Activated naive CD4-positive, alpha-beta T cell treated with anti-CD3 and anti-CD28 coated beads for 36 hours (primary cell): ENCODE measurements at regions not wholly inside any gene's neighbourhood (a gene's known extent, or its start where the extent isn't known, plus 50 kb on each side); places are given as distances from the start of the nearest gene placed in this dataset.
"Not testable (repeated sequence)": the region's sequence is repeated elsewhere in the genome, so short reads cannot be mapped to it uniquely, and the experiment has no call there.

Source experiments
- CTCF ChIA-PET: fragments of 350-600 bp; sonication (Branson Sonifier 250); formaldehyde crosslinking; loops from one replicate; lab custom pipeline; 2021; ENCODE audit warnings: antibody characterized with exemption; lab: Charles Lee
- DNase-seq: peaks from one replicate; pipeline ENCODE4 v3.0.0-alpha.2; 2020
- H3K27ac Mint-ChIP-seq: one replicate; pipeline ENCODE4 v1.8.0; 2021; ENCODE audit warnings: mild to moderate bottlenecking, mixed read lengths
- H3K27me3 Mint-ChIP-seq: one replicate; pipeline ENCODE4 v1.8.0; 2021; ENCODE audit warnings: low read depth, mixed read lengths
- H3K36me3 Mint-ChIP-seq: one replicate; pipeline ENCODE4 v1.8.0; 2021; ENCODE audit warnings: low read depth, mixed read lengths
- H3K4me1 Mint-ChIP-seq: one replicate; pipeline ENCODE4 v1.8.0; 2021; ENCODE audit warnings: low read depth, mixed read lengths
- H3K4me3 Mint-ChIP-seq: one replicate; pipeline ENCODE4 v1.8.0; 2021; ENCODE audit warnings: mild to moderate bottlenecking, moderate library complexity, mixed read lengths
- H3K9me3 Mint-ChIP-seq: one replicate; pipeline ENCODE4 v1.8.0; 2021; ENCODE audit warnings: mixed read lengths
- intact Hi-C: fragments of 100-400 bp; cut with micrococcal nuclease; formaldehyde crosslinking; loops from one replicate; pipeline ENCODE4 v1.15.1; 2023

GRCh38 chr19:28618504-28618903 lies 594.4 kb downstream of the UQCRFS1 start:
- H3K27me3 Mint-ChIP-seq = no peaks in the 10 kb centered on the region
- intact Hi-C loops = no loop called here
- CTCF ChIA-PET = interaction anchor here (2.5 kb wide), 1 partner anchor 16 kb away, joined by 8 read pairs; no protein-coding TSS in a partner anchor
- H3K9me3 Mint-ChIP-seq = peaks cover 23% of the 10 kb centered on the region
- H3K36me3 Mint-ChIP-seq = peaks cover 2% of the 10 kb centered on the region
- H3K4me1 Mint-ChIP-seq = no peaks in the 10 kb centered on the region
- DNase-seq = no peak
- H3K4me3 Mint-ChIP-seq = no peak overlapping the region
- H3K27ac Mint-ChIP-seq = no peak overlapping the region

DNA sequence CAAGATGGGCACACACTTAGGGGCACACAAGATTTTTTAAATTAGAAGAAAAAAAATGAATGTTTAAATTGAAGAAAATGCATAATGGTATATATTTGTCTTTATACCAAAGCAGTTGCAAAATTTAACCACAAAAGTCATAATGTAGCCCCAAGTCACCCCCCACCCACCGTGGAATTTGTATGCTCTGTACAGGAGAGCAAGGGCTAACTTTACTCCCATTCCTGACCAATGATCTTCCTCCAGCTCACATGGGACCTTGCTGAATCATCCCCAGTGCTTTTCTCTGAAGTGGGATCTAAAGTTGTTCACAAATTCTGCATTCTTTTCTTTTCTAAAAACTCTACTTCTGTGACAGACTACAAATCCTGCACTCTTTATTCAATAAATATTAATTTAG lies 597.0 kb downstream of the UQCRFS1 start:
- CTCF ChIA-PET = no interaction called here
- Mint-ChIP-seq H3K9me3 (peaks cover 20% of the 10 kb centered on the region), H3K4me1 (no peaks in the 10 kb centered on the region), H3K36me3 (no peaks in the 10 kb centered on the region), H3K4me3 (no peak overlapping the region), H3K27ac (no peak overlapping the region), H3K27me3 (no peaks in the 10 kb centered on the region)
- DNase-seq = no peak
- intact Hi-C loops = no loop called here

- CTCF ChIA-PET = no interaction called here
- H3K9me3 Mint-ChIP-seq = peaks cover 20% of the 10 kb centered on the region
- no peaks in the 10 kb centered on the region for H3K36me3 Mint-ChIP-seq
- intact Hi-C loops = no loop called here
- no peak for DNase-seq
- H3K27me3 Mint-ChIP-seq = no peaks in the 10 kb centered on the region
- no peaks in the 10 kb centered on the region for H3K4me1 Mint-ChIP-seq
- H3K27ac Mint-ChIP-seq = no peak overlapping the region
- no peak overlapping the region for H3K4me3 Mint-ChIP-seq
Measured at GRCh38 chr19:28615546-28615916, 597.4 kb downstream of the UQCRFS1 start.

- Mint-ChIP-seq H3K27ac (no peak overlapping the region), H3K27me3 (no peaks in the 10 kb centered on the region), H3K4me3 (no peak overlapping the region), H3K36me3 (no peaks in the 10 kb centered on the region), H3K4me1 (no peaks in the 10 kb centered on the region), H3K9me3 (peaks cover 16% of the 10 kb centered on the region)
- intact Hi-C loops = no loop called here
- DNase-seq = no peak
- CTCF ChIA-PET = no interaction called here
Measured at GRCh38 chr19:28614634-28615545, 598.1 kb downstream of the UQCRFS1 start.

DNA sequence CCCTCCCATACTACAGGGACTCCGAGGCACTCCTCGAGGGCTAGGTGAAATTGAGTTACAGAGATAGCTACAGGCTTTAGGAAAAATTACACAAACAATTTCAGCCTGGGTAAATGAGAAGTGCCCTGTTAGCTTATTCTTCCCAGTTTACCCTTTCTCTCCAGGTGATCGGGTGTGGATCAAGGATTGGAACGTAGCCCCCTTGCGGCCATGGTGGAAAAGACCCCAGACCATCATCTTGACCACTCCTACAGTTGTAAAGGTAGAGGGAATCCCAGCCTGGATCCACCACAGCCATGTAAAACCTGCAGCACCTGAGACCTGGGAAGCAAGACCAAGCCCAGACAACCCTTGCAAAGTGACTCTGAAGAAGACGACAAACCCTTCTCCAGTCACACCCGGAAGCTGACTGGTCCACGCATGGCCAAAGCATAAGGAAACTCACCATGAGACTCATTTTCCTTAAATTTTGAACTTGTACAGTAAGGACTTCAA lies 600.6 kb downstream of the UQCRFS1 start:
- Mint-ChIP-seq H3K27ac (no peak overlapping the region), H3K4me3 (no peak overlapping the region), H3K27me3 (no peaks in the 10 kb centered on the region), H3K9me3 (peaks cover 12% of the 10 kb centered on the region), H3K36me3 (no peaks in the 10 kb centered on the region), H3K4me1 (no peaks in the 10 kb centered on the region)
- no peak for DNase-seq
- intact Hi-C loops = no loop called here
- CTCF ChIA-PET = no interaction called here

GRCh38 chr19:28611227-28611914 lies 601.6 kb downstream of the UQCRFS1 start:
- H3K27me3 Mint-ChIP-seq, DNase-seq, intact Hi-C loops, H3K36me3 Mint-ChIP-seq, H3K27ac Mint-ChIP-seq, H3K4me1 Mint-ChIP-seq, H3K4me3 Mint-ChIP-seq, CTCF ChIA-PET: not testable (repeated sequence)
- H3K9me3 Mint-ChIP-seq = peaks cover 20% of the 10 kb centered on the region

- no peak overlapping the region for H3K4me3 Mint-ChIP-seq
- peaks cover 22% of the 10 kb centered on the region for H3K9me3 Mint-ChIP-seq
- no peak for DNase-seq
- H3K27me3 Mint-ChIP-seq = no peaks in the 10 kb centered on the region
- no peak overlapping the region for H3K27ac Mint-ChIP-seq
- intact Hi-C loops = no loop called here
- H3K4me1 Mint-ChIP-seq = no peaks in the 10 kb centered on the region
- CTCF ChIA-PET = no interaction called here
- H3K36me3 Mint-ChIP-seq = no peaks in the 10 kb centered on the region
Measured at GRCh38 chr19:28610731-28611130, 602.2 kb downstream of the UQCRFS1 start.

DNA sequence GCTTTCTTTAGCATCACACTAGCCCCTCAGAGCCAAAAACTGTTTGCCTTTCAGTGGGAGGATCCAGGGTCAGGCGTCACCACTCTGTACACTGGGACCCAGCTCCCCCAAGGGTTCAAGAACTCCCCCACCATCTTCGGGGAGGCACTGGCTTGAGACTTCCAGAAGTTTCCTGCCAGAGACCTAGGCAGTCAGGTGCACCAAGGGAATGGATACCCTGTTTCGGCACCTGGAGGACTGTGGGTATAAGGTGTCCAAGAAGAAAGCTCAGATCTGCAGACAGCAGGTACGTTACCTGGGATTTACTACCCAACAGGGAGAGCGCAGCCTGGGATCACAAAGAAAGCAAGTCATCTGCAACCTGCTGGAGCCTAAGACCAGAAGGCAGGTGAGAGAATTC lies 603.0 kb downstream of the UQCRFS1 start:
- CTCF ChIA-PET = no interaction called here
- peaks cover 21% of the 10 kb centered on the region for H3K9me3 Mint-ChIP-seq
- H3K4me1 Mint-ChIP-seq = no peaks in the 10 kb centered on the region
- DNase-seq = no peak
- no peaks in the 10 kb centered on the region for H3K36me3 Mint-ChIP-seq
- intact Hi-C loops = no loop called here
- H3K27me3 Mint-ChIP-seq = no peaks in the 10 kb centered on the region
- no peak overlapping the region for H3K27ac Mint-ChIP-seq
- no peak overlapping the region for H3K4me3 Mint-ChIP-seq

GRCh38 chr19:28609091-28609755 lies 603.7 kb downstream of the UQCRFS1 start:
- Mint-ChIP-seq H3K27me3 (no peaks in the 10 kb centered on the region), H3K36me3 (no peaks in the 10 kb centered on the region), H3K27ac (no peak overlapping the region), H3K9me3 (peaks cover 17% of the 10 kb centered on the region), H3K4me3 (no peak overlapping the region), H3K4me1 (no peaks in the 10 kb centered on the region)
- CTCF ChIA-PET = no interaction called here
- DNase-seq = no peak
- intact Hi-C loops = no loop called here

- H3K36me3 Mint-ChIP-seq = no peaks in the 10 kb centered on the region
- H3K4me1 Mint-ChIP-seq = no peaks in the 10 kb centered on the region
- H3K27me3 Mint-ChIP-seq = no peaks in the 10 kb centered on the region
- H3K4me3 Mint-ChIP-seq = no peak overlapping the region
- intact Hi-C loops = no loop called here
- H3K9me3 Mint-ChIP-seq = peaks cover 16% of the 10 kb centered on the region
- CTCF ChIA-PET = no interaction called here
- no peak for DNase-seq
- no peak overlapping the region for H3K27ac Mint-ChIP-seq
Measured at GRCh38 chr19:28608292-28608691, 604.7 kb downstream of the UQCRFS1 start.

GRCh38 chr19:28607066-28607583 lies 605.8 kb downstream of the UQCRFS1 start:
- Mint-ChIP-seq H3K27me3 (no peaks in the 10 kb centered on the region), H3K4me3 (no peak overlapping the region), H3K36me3 (no peaks in the 10 kb centered on the region), H3K9me3 (peaks cover 16% of the 10 kb centered on the region), H3K27ac (no peak overlapping the region), H3K4me1 (no peaks in the 10 kb centered on the region)
- no peak for DNase-seq
- CTCF ChIA-PET = no interaction called here
- intact Hi-C loops = no loop called here

GRCh38 chr19:28606269-28607032 lies 606.5 kb downstream of the UQCRFS1 start:
- Mint-ChIP-seq H3K9me3 (peaks cover 16% of the 10 kb centered on the region), H3K27ac (no peak overlapping the region), H3K36me3 (no peaks in the 10 kb centered on the region), H3K4me1 (no peaks in the 10 kb centered on the region), H3K4me3 (no peak overlapping the region), H3K27me3 (no peaks in the 10 kb centered on the region)
- CTCF ChIA-PET = no interaction called here
- DNase-seq = no peak
- intact Hi-C loops = no loop called here
